ENCODE measurements at regions not wholly inside any gene's neighbourhood (a gene's known extent, or its start where the extent isn't known, plus 50 kb on each side); places are given as distances from the start of the nearest gene placed in this dataset.

DNA sequence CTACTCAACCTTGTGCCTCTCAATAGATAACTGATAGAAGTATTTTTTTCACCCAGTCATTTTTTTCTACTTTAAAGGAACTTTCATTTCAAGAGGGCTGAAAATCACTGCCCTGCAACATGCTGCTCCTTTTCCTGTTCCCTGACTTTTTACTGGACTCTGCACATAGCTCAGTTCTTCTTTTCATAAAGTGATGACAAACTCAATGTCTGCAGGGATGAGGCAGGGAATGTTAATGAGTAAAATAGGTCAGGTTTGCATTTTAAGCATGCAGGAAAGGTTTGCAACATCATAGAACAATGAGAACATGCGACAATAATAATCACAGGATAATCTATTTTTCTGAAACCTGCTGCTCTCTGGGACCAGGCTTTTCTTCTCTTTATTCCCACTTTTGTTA is 172.2 kb upstream of the SGCD start:
- DNase-seq (no peak), ATAC-seq (ENCODE audit: low read depth) (no peak)
- Histone ChIP-seq H2BK120ac (ENCODE audit: low read depth, low read length) (no peak overlapping the region), H3K56ac (ENCODE audit: extremely low read depth, insufficient read depth, low read length) (no peak overlapping the region), H3K4me3 (ENCODE audit: insufficient read depth, low read depth, low read length) (no peak overlapping the region), H4K91ac (ENCODE audit: insufficient read depth, low read depth, low read length) (no peak overlapping the region), H2AK9ac (replicated peaks; ENCODE audit: low read depth, low read length, poor library complexity) (no peak overlapping the region), H3K27me3 (ENCODE audit: control insufficient read depth, insufficient read depth, low read length) (no peaks in the 10 kb centered on the region), H3K9me3 (ENCODE audit: control insufficient read depth, insufficient read depth, low read length) (no peaks in the 10 kb centered on the region), H2BK15ac (ENCODE audit: low read depth, low read length) (no peak overlapping the region), H4K5ac (ENCODE audit: low read depth, low read length) (no peak overlapping the region), H3K36me3 (ENCODE audit: control insufficient read depth, insufficient read depth, low read length) (no peaks in the 10 kb centered on the region), H3K23ac (ENCODE audit: low read depth, low read length) (no peak overlapping the region), H3K4me2 (ENCODE audit: low read depth, low read length) (no peak overlapping the region), H3K18ac (ENCODE audit: low read depth, low read length) (no peak overlapping the region), H2AK5ac (ENCODE audit: low read depth, low read length) (no peak overlapping the region), H3K4ac (ENCODE audit: low read depth, low read length) (no peak overlapping the region), H2BK20ac (ENCODE audit: low read depth, low read length) (no peak overlapping the region), H3K4me1 (ENCODE audit: control insufficient read depth, insufficient read depth, low read length) (peaks cover 4% of the 10 kb centered on the region), H3K27ac (ENCODE audit: insufficient read depth, low read length) (no peak overlapping the region), H2BK5ac (ENCODE audit: low read depth, low read length, poor library complexity, severe bottlenecking) (no peak overlapping the region), H3K14ac (replicated peaks; ENCODE audit: low read depth, low read length) (no peak overlapping the region), H4K8ac (ENCODE audit: low read depth in 2 of 2, low read length in 2 of 2) (no peak overlapping the region), H3K9me1 (ENCODE audit: insufficient read depth, low read length) (no peaks in the 10 kb centered on the region), H4K20me1 (ENCODE audit: insufficient read depth, low read length) (no peaks in the 10 kb centered on the region), H3K9ac (ENCODE audit: low read depth, low read length) (no peak overlapping the region), H3K79me1 (ENCODE audit: low read depth in 1 of 2, low read length in 2 of 2) (no peaks in the 10 kb centered on the region), H2AFZ (replicated peaks; ENCODE audit: low read length, poor library complexity) (no peak overlapping the region)
- BruUV-seq (replicated peaks), result no TSS peak
- TF ChIP-seq MAZ (IDR thresholded peaks at IDR 0.05; ENCODE audit: borderline replicate concordance, low read depth, low read length), result no peak
- no peak for TF ChIP-seq NFE2L2 (IDR thresholded peaks at IDR 0.05; ENCODE audit: low read depth, low read length)
- TF ChIP-seq, protein P1, sequence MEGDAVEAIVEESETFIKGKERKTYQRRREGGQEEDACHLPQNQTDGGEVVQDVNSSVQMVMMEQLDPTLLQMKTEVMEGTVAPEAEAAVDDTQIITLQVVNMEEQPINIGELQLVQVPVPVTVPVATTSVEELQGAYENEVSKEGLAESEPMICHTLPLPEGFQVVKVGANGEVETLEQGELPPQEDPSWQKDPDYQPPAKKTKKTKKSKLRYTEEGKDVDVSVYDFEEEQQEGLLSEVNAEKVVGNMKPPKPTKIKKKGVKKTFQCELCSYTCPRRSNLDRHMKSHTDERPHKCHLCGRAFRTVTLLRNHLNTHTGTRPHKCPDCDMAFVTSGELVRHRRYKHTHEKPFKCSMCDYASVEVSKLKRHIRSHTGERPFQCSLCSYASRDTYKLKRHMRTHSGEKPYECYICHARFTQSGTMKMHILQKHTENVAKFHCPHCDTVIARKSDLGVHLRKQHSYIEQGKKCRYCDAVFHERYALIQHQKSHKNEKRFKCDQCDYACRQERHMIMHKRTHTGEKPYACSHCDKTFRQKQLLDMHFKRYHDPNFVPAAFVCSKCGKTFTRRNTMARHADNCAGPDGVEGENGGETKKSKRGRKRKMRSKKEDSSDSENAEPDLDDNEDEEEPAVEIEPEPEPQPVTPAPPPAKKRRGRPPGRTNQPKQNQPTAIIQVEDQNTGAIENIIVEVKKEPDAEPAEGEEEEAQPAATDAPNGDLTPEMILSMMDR (conservative IDR thresholded peaks at IDR 0.05; ENCODE audit: low read depth, low read length), result no peak
- TF ChIP-seq SMC3 (IDR thresholded peaks at IDR 0.05; ENCODE audit: low read depth, low read length), result no peak
- no peak for TF ChIP-seq CEBPB (IDR thresholded peaks at IDR 0.05; ENCODE audit: low read depth, low read length)
- TF ChIP-seq, protein P2, sequence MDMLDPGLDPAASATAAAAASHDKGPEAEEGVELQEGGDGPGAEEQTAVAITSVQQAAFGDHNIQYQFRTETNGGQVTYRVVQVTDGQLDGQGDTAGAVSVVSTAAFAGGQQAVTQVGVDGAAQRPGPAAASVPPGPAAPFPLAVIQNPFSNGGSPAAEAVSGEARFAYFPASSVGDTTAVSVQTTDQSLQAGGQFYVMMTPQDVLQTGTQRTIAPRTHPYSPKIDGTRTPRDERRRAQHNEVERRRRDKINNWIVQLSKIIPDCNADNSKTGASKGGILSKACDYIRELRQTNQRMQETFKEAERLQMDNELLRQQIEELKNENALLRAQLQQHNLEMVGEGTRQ (IDR thresholded peaks at IDR 0.05; ENCODE audit: low read depth, low read length), result no peak
- TF ChIP-seq MXI1 (IDR thresholded peaks at IDR 0.05; ENCODE audit: borderline replicate concordance, low read depth, low read length), result no peak
- no peak for TF ChIP-seq RCOR1 (IDR thresholded peaks at IDR 0.05; ENCODE audit: insufficient replicate concordance, low read length)
- TF ChIP-seq RFX5 (IDR thresholded peaks at IDR 0.05; ENCODE audit: low read depth, low read length), result no peak
- TF ChIP-seq, protein P3, sequence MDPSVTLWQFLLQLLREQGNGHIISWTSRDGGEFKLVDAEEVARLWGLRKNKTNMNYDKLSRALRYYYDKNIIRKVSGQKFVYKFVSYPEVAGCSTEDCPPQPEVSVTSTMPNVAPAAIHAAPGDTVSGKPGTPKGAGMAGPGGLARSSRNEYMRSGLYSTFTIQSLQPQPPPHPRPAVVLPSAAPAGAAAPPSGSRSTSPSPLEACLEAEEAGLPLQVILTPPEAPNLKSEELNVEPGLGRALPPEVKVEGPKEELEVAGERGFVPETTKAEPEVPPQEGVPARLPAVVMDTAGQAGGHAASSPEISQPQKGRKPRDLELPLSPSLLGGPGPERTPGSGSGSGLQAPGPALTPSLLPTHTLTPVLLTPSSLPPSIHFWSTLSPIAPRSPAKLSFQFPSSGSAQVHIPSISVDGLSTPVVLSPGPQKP (IDR thresholded peaks at IDR 0.05; ENCODE audit: borderline replicate concordance, low read depth, low read length), result no peak
- TF ChIP-seq CHD1 (IDR thresholded peaks at IDR 0.05; ENCODE audit: low read depth, low read length), result no peak
- TF ChIP-seq FOS (IDR thresholded peaks at IDR 0.05; ENCODE audit: low read depth, low read length), result no peak
- no peak for TF ChIP-seq BHLHE40 (IDR thresholded peaks at IDR 0.05; ENCODE audit: low read depth, low read length)
- no peak for TF ChIP-seq POLR2A (IDR thresholded peaks at IDR 0.05; ENCODE audit: low read depth, low read length)
- no peak for TF ChIP-seq RAD21 (IDR thresholded peaks at IDR 0.05; ENCODE audit: low read length)
- in situ Hi-C loops (cut with MboI; ENCODE audit: low sequenced_read_pairs) (no loop called here), intact Hi-C loops (cut with micrococcal nuclease) (no loop called here), dilution Hi-C loops (cut with HindIII; ENCODE audit: low sequenced_read_pairs, unreplicated experiment) (no loop called here)
- POLR2A ChIA-PET (ENCODE audit: unreplicated experiment), result no interaction called here
- no CpG with 5 or more reads among the region's 1 CpG for WGBS, 2 experiments (ENCODE audit: extremely low coverage in 2 of 2, insufficient read length in 1 of 2)
- CTCF ChIA-PET, result no interaction called here
